Kidney (tissue), 13 donors: ENCODE measurements at regions not wholly inside any gene's neighbourhood (a gene's known extent, or its start where the extent isn't known, plus 50 kb on each side); places are given as distances from the start of the nearest gene placed in this dataset.
A peak's percentile ranks its signal among the peaks of the same experiment; 100 is the strongest.

Experiments used
- DNase-seq, 5 donors: peaks; one replicate each; pipeline ENCODE4 v3.0.0-alpha.2; 2013 to 2020
- FAIRE-seq: peaks from 2 replicates; lab custom pipeline; 2012; peaks lifted over from hg19 to GRCh38; lab: Jason Lieb, UNC
- H3K27ac ChIP-seq, 2 donors: one replicate each; pipeline ENCODE4 v1.7.0; 2013; ENCODE audit warnings: low read depth in 2 of 2, low read length in 2 of 2, inconsistent platforms in 1 of 2
- H3K27me3 ChIP-seq: one replicate; pipeline ENCODE4 v1.7.1; 2013; ENCODE audit warnings: low read length, inconsistent platforms; ENCODE audit not compliant: control insufficient read depth, insufficient read depth
- H3K36me3 ChIP-seq, 3 donors: one replicate each; pipeline versions ENCODE4 v1.7.0 to v1.7.1; 2013; ENCODE audit warnings: low read length in 3 of 3, control low read depth in 1 of 3, inconsistent platforms in 1 of 3; ENCODE audit not compliant: insufficient read depth in 3 of 3, control insufficient read depth in 2 of 3
- H3K4me1 ChIP-seq, 3 donors: one replicate each; pipeline versions ENCODE4 v1.7.0 to v1.7.1; 2013; ENCODE audit warnings: low read length in 3 of 3, inconsistent platforms in 1 of 3, low read depth in 1 of 3; ENCODE audit not compliant: control insufficient read depth in 2 of 3, insufficient read depth in 2 of 3
- H3K4me3 ChIP-seq, 3 donors: one replicate each; pipeline versions ENCODE4 v1.7.0 to v1.8.1; 2013; ENCODE audit warnings: low read length in 3 of 3, control low read depth in 1 of 3, inconsistent platforms in 1 of 3
- H3K9ac ChIP-seq, 3 donors: one replicate each; pipeline versions ENCODE4 v1.7.0 to v1.7.1; 2013; ENCODE audit warnings: low read length in 3 of 3, control low read depth in 1 of 3, inconsistent platforms in 1 of 3
- H3K9me3 ChIP-seq, 3 donors: one replicate each; pipeline versions ENCODE4 v1.7.0 to v1.7.1; 2013; ENCODE audit warnings: low read length in 3 of 3, control low read depth in 1 of 3, inconsistent platforms in 1 of 3; ENCODE audit not compliant: control insufficient read depth in 2 of 3, insufficient read depth in 1 of 3
- intact Hi-C: fragments of 100-400 bp; cut with DNase I; formaldehyde crosslinking; loops from one replicate; pipeline ENCODE4 v1.11.1; 2022
- TF ChIP-seq, protein P1 (sequence below): IDR thresholded peaks from 3 replicates; pipeline ENCODE4 v1.5.1; 2012; ENCODE audit warnings: mild to moderate bottlenecking, moderate library complexity, borderline replicate concordance; ENCODE audit not compliant: insufficient read depth; ENCODE audit errors: extremely low read depth
- donor health status: control.
- donor health status: control.
- donor health status: control.
- donor health status: control.
- donor health status: control.
- donor health status: DM: yes; HTN: yes; CAD: no.
- donor health status: Normal renal cell carcinoma (clear cell type).

DNA sequence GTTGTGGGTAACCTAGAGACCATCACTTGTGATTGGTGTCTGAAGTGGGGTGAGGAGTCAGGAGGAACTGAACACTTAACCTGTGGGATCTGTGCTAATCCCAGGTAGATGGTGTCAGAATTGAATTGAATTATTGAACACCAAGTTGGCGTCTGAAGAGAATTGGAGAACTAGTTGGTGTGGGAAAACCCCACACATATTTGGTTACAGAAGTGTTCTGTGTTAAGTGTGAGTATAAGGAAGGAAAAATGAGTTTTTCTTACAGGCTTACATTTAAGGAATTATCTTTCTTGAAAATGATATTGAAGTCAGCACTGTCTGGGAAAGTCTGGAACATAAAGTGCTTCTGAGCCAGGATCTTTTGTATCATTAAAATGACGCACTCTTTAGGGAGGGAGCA lies 182.9 kb upstream of the ECI2 start:
- H3K9ac ChIP-seq = no peak overlapping the region
- TF ChIP-seq, protein P1, sequence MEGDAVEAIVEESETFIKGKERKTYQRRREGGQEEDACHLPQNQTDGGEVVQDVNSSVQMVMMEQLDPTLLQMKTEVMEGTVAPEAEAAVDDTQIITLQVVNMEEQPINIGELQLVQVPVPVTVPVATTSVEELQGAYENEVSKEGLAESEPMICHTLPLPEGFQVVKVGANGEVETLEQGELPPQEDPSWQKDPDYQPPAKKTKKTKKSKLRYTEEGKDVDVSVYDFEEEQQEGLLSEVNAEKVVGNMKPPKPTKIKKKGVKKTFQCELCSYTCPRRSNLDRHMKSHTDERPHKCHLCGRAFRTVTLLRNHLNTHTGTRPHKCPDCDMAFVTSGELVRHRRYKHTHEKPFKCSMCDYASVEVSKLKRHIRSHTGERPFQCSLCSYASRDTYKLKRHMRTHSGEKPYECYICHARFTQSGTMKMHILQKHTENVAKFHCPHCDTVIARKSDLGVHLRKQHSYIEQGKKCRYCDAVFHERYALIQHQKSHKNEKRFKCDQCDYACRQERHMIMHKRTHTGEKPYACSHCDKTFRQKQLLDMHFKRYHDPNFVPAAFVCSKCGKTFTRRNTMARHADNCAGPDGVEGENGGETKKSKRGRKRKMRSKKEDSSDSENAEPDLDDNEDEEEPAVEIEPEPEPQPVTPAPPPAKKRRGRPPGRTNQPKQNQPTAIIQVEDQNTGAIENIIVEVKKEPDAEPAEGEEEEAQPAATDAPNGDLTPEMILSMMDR = no peak
- H3K27me3 ChIP-seq = no peaks in the 10 kb centered on the region
- intact Hi-C loops = no loop called here
- FAIRE-seq = no peak
- no peak for DNase-seq
- no peak overlapping the region for H3K27ac ChIP-seq
- no peaks in the 10 kb centered on the region for H3K9me3 ChIP-seq
- H3K4me3 ChIP-seq = no peak overlapping the region
- H3K36me3 ChIP-seq = no peaks in the 10 kb centered on the region
- peaks cover 2 to 5% (median 4%) of the 10 kb centered on the region in 3 donors for H3K4me1 ChIP-seq

DNA sequence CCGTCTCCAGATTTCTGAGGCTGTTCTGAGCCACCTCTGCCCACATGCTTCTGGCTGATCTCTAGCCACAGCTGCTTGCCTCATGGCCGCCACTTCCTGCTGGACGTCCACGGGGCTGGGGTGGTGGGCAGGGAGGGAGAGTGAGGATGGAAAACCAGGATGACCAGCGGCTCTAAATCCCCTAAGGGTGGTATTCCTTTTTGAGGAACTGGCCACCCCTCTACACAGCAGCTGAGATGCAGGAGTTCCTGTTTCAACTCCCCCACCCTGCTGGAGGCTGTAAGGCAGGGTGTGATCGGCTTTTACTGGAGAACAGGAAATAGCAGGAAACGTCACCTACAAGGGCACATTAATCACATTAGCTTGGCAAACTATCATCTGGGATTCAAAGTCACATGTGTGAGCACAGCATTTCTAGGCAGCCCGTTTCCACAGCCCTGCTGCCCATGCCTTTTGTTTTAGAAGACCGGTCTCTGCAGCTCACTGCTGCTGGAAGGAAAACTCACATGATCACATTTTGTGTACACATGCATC lies 181.6 kb upstream of the ECI2 start:
- intact Hi-C loops = no loop called here
- DNase-seq (peak; percentile 36 to 80 (median 65)), FAIRE-seq (no peak)
- peaks cover 0 to 8% (median 0%) of the 10 kb centered on the region in 3 donors for H3K9me3 ChIP-seq
- peak overlapping the region; percentile 72 to 81 for H3K27ac ChIP-seq
- H3K9ac ChIP-seq = no peak overlapping the region
- peaks cover 2 to 5% (median 4%) of the 10 kb centered on the region in 3 donors for H3K4me1 ChIP-seq
- no peaks in the 10 kb centered on the region for H3K36me3 ChIP-seq
- no peaks in the 10 kb centered on the region for H3K27me3 ChIP-seq
- TF ChIP-seq, protein P1 = no peak
- no peak overlapping the region for H3K4me3 ChIP-seq

DNA sequence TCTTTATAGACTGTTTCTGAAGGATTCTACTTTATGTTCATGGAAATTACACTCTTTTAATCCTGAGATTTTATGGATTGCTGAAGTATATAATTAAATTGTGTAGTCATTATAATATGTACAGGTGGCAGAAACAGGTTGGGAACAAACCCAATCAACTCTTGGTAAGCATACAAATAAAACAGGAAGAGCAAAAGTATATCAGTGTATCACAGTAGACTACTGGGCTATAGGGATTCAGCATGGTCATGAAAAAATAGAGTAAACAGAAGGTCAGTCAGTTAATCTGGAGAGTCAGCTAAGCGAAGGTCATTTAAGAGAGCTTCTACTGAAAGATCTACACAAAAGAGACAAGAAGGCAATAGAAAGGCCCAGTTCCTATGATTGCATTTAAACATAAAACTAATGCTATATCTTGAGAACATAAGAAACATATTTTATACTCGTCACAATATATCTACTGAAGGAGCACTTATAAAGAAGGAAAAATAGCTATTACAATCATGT lies 178.9 kb upstream of the ECI2 start:
- Histone ChIP-seq H3K36me3 (no peaks in the 10 kb centered on the region), H3K9me3 (peaks cover 0 to 13% (median 0%) of the 10 kb centered on the region in 3 donors), H3K4me1 (peaks cover 0 to 2% (median 0%) of the 10 kb centered on the region in 3 donors), H3K4me3 (no peak overlapping the region), H3K9ac (no peak overlapping the region), H3K27me3 (no peaks in the 10 kb centered on the region), H3K27ac (no peak overlapping the region)
- intact Hi-C loops = no loop called here
- TF ChIP-seq, protein P1 = no peak
- FAIRE-seq (no peak), DNase-seq (no peak)
